H1 (cell line): ENCODE measurements at regions not wholly inside any gene's neighbourhood (a gene's known extent, or its start where the extent isn't known, plus 50 kb on each side); places are given as distances from the start of the nearest gene placed in this dataset.

Source experiments
- CTCF ChIA-PET: fragments of 300-600 bp; sonication (Branson Sonifier 250); formaldehyde crosslinking; loops from one replicate; lab custom pipeline; 2021; ENCODE audit not compliant: partially characterized antibody; lab: Charles Lee
- POLR2A ChIA-PET: fragments of 300-600 bp; sonication (Branson Sonifier 250); formaldehyde crosslinking; loops from one replicate; lab custom pipeline; 2021; ENCODE audit warnings: inconsistent platforms; ENCODE audit not compliant: partially characterized antibody; lab: Charles Lee
- DNase-seq, 2 experiments: peaks; one replicate each; pipeline versions ENCODE4 v3.0.0 to v3.0.0-alpha.2; 2010 to 2022; ENCODE audit warnings: low spot score in 2 of 2, low read depth in 1 of 2, mixed read lengths in 1 of 2
- FAIRE-seq: peaks from 2 replicates; lab custom pipeline; 2011; peaks lifted over from hg19 to GRCh38; lab: Jason Lieb, UNC
- H2AFZ ChIP-seq: 2 replicates; pipeline ENCODE4 v1.8.1; 2012; ENCODE audit warnings: low read length, inconsistent platforms
- H2AK5ac ChIP-seq: 2 replicates; pipeline ENCODE4 v1.6.1; 2013; ENCODE audit warnings: low read depth, low read length
- H2BK120ac ChIP-seq: replicated peaks from 2 replicates; pipeline ENCODE3; 2013; ENCODE audit warnings: low read depth, low read length, inconsistent platforms
- H2BK12ac ChIP-seq: 2 replicates; pipeline ENCODE4 v1.6.1; 2013; ENCODE audit warnings: low read depth, low read length
- H2BK15ac ChIP-seq: 2 replicates; pipeline ENCODE4 v1.6.1; 2013; ENCODE audit warnings: low read length
- H2BK20ac ChIP-seq: 2 replicates; pipeline ENCODE4 v1.6.1; 2013; ENCODE audit warnings: low read length
- H2BK5ac ChIP-seq: 2 replicates; pipeline ENCODE4 v1.6.1; 2013; ENCODE audit warnings: low read depth, low read length
- H3K14ac ChIP-seq: 2 replicates; pipeline ENCODE4 v1.6.1; 2013; ENCODE audit warnings: inconsistent platforms; ENCODE audit not compliant: insufficient read length
- H3K18ac ChIP-seq: 2 replicates; pipeline ENCODE4 v1.6.1; 2013; ENCODE audit warnings: low read length; ENCODE audit errors: extremely low read depth
- H3K23ac ChIP-seq: 2 replicates; pipeline ENCODE4 v1.6.1; 2013; ENCODE audit warnings: inconsistent platforms; ENCODE audit not compliant: insufficient read length
- H3K23me2 ChIP-seq: 2 replicates; pipeline ENCODE4 v1.6.1; 2013; ENCODE audit warnings: low read depth, low read length
- H3K27ac ChIP-seq: 2 replicates; pipeline ENCODE4 v1.6.1; 2011; ENCODE audit warnings: low read depth, low read length, inconsistent platforms
- H3K27me3 ChIP-seq, 4 experiments: replicated peaks in 1 of 4; 1 replicate in 1 of 4; 2 replicates in 3 of 4; pipeline versions ENCODE4 v1.6.1 to v1.8.1; 2011 to 2013; ENCODE audit warnings: low read length in 3 of 4, mild to moderate bottlenecking in 3 of 4, inconsistent platforms in 2 of 4, mixed read lengths in 2 of 4, moderate library complexity in 1 of 4; ENCODE audit not compliant: control insufficient read depth in 3 of 4, insufficient read depth in 3 of 4; ENCODE audit errors: extremely low read depth in 1 of 4
- H3K36me3 ChIP-seq, 4 experiments: 2 replicates each; pipeline versions ENCODE4 v1.6.1 to v1.8.1; 2011 to 2013; ENCODE audit warnings: mild to moderate bottlenecking in 4 of 4, low read length in 3 of 4, moderate library complexity in 2 of 4, control low read depth in 1 of 4, inconsistent platforms in 1 of 4; ENCODE audit not compliant: insufficient read depth in 4 of 4, control insufficient read depth in 2 of 4
- H3K4ac ChIP-seq: replicated peaks from 2 replicates; pipeline ENCODE3; 2013; ENCODE audit warnings: low read length, low read depth, mixed read lengths, inconsistent platforms; ENCODE audit not compliant: insufficient read length
- H3K4me1 ChIP-seq, 4 experiments: replicated peaks in 1 of 4; 1 replicate in 1 of 4; 2 replicates in 3 of 4; pipeline versions ENCODE4 v1.6.1 to v1.8.1; 2011 to 2013; ENCODE audit warnings: low read length in 3 of 4, inconsistent platforms in 2 of 4, mixed read lengths in 1 of 4; ENCODE audit not compliant: insufficient read depth in 4 of 4, control insufficient read depth in 3 of 4
- H3K4me2 ChIP-seq, 2 experiments: 2 replicates each; pipeline versions ENCODE4 v1.6.1 to v1.8.1; 2011 to 2013; ENCODE audit warnings: low read depth in 2 of 2, low read length in 2 of 2, control low read depth in 1 of 2, inconsistent platforms in 1 of 2, mild to moderate bottlenecking in 1 of 2; ENCODE audit not compliant: insufficient read depth in 1 of 2
- H3K4me3 ChIP-seq, 4 experiments: fragments of 200-600, 300-600 bp in 1 of 4; sonication (generic), shearing (Covaris generic), sonication (Bioruptor Twin) in 1 of 4; 2 replicates each; pipeline versions ENCODE4 v1.5.1 to v1.8.1; 2011 to 2016; ENCODE audit warnings: low read length in 4 of 4, low read depth in 3 of 4, control low read depth in 2 of 4, inconsistent platforms in 2 of 4, mild to moderate bottlenecking in 2 of 4, mixed read lengths in 1 of 4, moderate library complexity in 1 of 4; ENCODE audit not compliant: insufficient read depth in 2 of 4; ENCODE audit errors: extremely low read depth in 1 of 4
- H3K56ac ChIP-seq: replicated peaks from 2 replicates; pipeline ENCODE3; 2013; ENCODE audit warnings: low read depth, mild to moderate bottlenecking, mixed read lengths, low read length, inconsistent platforms; ENCODE audit not compliant: insufficient read length
- H3K79me1 ChIP-seq: 2 replicates; pipeline ENCODE4 v1.6.1; 2013; ENCODE audit warnings: low read depth, low read length, control low read depth
- H3K79me2 ChIP-seq, 2 experiments: 2 replicates each; pipeline versions ENCODE4 v1.6.1 to v1.8.1; 2012 to 2013; ENCODE audit warnings: low read length in 2 of 2, mild to moderate bottlenecking in 2 of 2, inconsistent platforms in 1 of 2; ENCODE audit not compliant: insufficient read depth in 2 of 2, control insufficient read depth in 1 of 2
- H3K9ac ChIP-seq, 4 experiments: replicated peaks in 1 of 4; 1 replicate in 1 of 4; 2 replicates in 3 of 4; pipeline versions ENCODE4 v1.6.1 to v1.8.1; 2011 to 2013; ENCODE audit warnings: low read depth in 3 of 4, low read length in 3 of 4, control low read depth in 2 of 4, mild to moderate bottlenecking in 2 of 4, moderate library complexity in 2 of 4, inconsistent platforms in 1 of 4; ENCODE audit errors: extremely low read depth in 1 of 4
- H3K9me3 ChIP-seq, 2 experiments: 2 replicates each; pipeline versions ENCODE4 v1.6.1 to v1.8.1; 2012 to 2013; ENCODE audit warnings: mild to moderate bottlenecking in 2 of 2, moderate library complexity in 2 of 2, control low read depth in 1 of 2, inconsistent platforms in 1 of 2, low read depth in 1 of 2, low read length in 1 of 2, mixed read lengths in 1 of 2; ENCODE audit not compliant: insufficient read depth in 2 of 2
- H4K20me1 ChIP-seq, 2 experiments: replicated peaks in 1 of 2; 2 replicates each; pipeline versions ENCODE3 to v1.8.1; 2011 to 2013; ENCODE audit warnings: inconsistent platforms in 2 of 2, low read length in 2 of 2, mild to moderate bottlenecking in 1 of 2; ENCODE audit not compliant: insufficient read depth in 2 of 2, control insufficient read depth in 1 of 2
- H4K5ac ChIP-seq: 2 replicates; pipeline ENCODE4 v1.6.1; 2013; ENCODE audit warnings: low read length, low read depth, mixed read lengths, inconsistent platforms; ENCODE audit not compliant: insufficient read length
- H4K8ac ChIP-seq: 2 replicates; pipeline ENCODE4 v1.8.0; 2013; ENCODE audit warnings: mild to moderate bottlenecking, moderate library complexity, low read length, inconsistent platforms; ENCODE audit not compliant: insufficient read depth; ENCODE audit errors: extremely low read depth
- H4K91ac ChIP-seq: replicated peaks from 2 replicates; pipeline ENCODE3; 2013; ENCODE audit warnings: low read length, mixed read lengths, inconsistent platforms; ENCODE audit not compliant: insufficient read length
- CBX5 ChIP-seq: fragments of 300-800, 300-1000 bp; sonication (generic); IDR thresholded peaks from 2 replicates; pipeline ENCODE4 v1.7.1; 2016; ENCODE audit warnings: antibody characterized with exemption, low read length, low read depth
- RBBP5 ChIP-seq: IDR thresholded peaks from 2 replicates; pipeline ENCODE4 v1.7.1; 2012; ENCODE audit warnings: low read depth, mild to moderate bottlenecking, inconsistent platforms, low read length, moderate library complexity, borderline replicate concordance
- RFX5 ChIP-seq: IDR thresholded peaks from 2 replicates; pipeline ENCODE4 v1.6.1; 2011; ENCODE audit warnings: low read depth, low read length, improper control_type of control experiment, borderline replicate concordance
- TAF7 ChIP-seq: optimal IDR thresholded peaks from 2 replicates; pipeline ENCODE3; 2011; ENCODE audit warnings: low read depth, mild to moderate bottlenecking, inconsistent platforms, low read length, moderate library complexity, borderline replicate concordance
- WGBS, 2 experiments: shearing (Covaris generic) in 1 of 2; methylation state at CpG; one replicate each; pipeline versions ENCODE4 v1.1.6 to v1.1.7; 2013 to 2015; ENCODE audit warnings: low lambda C conversion rate in 2 of 2, mixed read lengths in 2 of 2, inconsistent platforms in 1 of 2, low coverage in 1 of 2, missing lambda C conversion rate in 1 of 2; ENCODE audit not compliant: insufficient replicate concordance in 2 of 2, insufficient coverage in 1 of 2, insufficient read length in 1 of 2; ENCODE audit errors: extremely low coverage in 1 of 2, missing lambda C conversion rate in 1 of 2; 5-methylcytosine and 5-hydroxymethylcytosine counted together

DNA sequence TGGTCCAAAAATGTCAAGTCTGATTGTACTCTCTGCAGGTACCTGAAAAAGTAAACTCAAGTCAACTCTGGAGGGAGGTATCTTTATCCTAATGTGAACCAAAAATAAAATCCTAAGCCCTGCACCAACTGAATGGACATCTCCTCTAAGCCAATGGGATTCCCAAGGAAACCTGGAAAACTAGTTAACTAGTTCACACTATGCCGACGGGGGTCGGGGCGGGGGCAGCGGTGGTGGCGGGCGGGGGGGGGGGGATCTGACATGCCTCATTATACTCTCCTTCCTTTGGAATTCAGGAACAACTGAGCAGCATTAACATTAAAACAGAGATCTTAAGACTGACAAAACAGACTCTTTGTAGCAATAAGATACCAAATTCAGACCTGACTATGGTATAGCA lies 452.6 kb upstream of the CAMK1G start:
- Histone ChIP-seq H3K23ac (no peak overlapping the region), H3K56ac (no peak overlapping the region), H3K4ac (no peak overlapping the region), H2BK20ac (no peak overlapping the region), H2BK5ac (no peak overlapping the region), H3K4me2 (no peak overlapping the region), H2AFZ (no peak overlapping the region), H3K23me2 (no peaks in the 10 kb centered on the region; the same call in 1 of the 2 replicates), H2BK12ac (no peak overlapping the region), H4K20me1 (no peaks in the 10 kb centered on the region), H3K9ac (no peak overlapping the region), H3K4me1 (peaks cover 0 to 6% (median 0%) of the 10 kb centered on the region in 4 experiments; a peak in 1 of 7 replicates), H3K9me3 (peaks cover 0 to 7% of the 10 kb centered on the region in 2 experiments; a peak in 2 of 4 replicates), H3K27me3 (no peaks in the 10 kb centered on the region), H3K79me2 (no peaks in the 10 kb centered on the region), H3K4me3 (no peak overlapping the region), H2BK15ac (no peak overlapping the region), H3K18ac (no peak overlapping the region), H3K79me1 (no peaks in the 10 kb centered on the region), H2AK5ac (no peak overlapping the region), H4K5ac (no peak overlapping the region), H3K27ac (no peak overlapping the region), H4K8ac (no peak overlapping the region), H3K14ac (no peak overlapping the region), H3K36me3 (no peaks in the 10 kb centered on the region), H4K91ac (no peak overlapping the region), H2BK120ac (peak overlapping the region; percentile 64)
- DNase-seq (no peak), FAIRE-seq (no peak)
- CTCF ChIA-PET: interaction anchor here (1.2 kb wide), 1 partner anchor 36 kb away, joined by 3 read pairs; no protein-coding TSS in a partner anchor
- POLR2A ChIA-PET: no interaction called here
- TF ChIP-seq TAF7 (no peak), CBX5 (no peak), RBBP5 (no peak), RFX5 (no peak)
- WGBS, 2 experiments: 33% methylated on average over 6 of the region's 7 CpGs; no CpG with 5 or more reads in 1 of the 2 experiments
